HG02885 (cell line): ENCODE measurements at regions not wholly inside any gene's neighbourhood (a gene's known extent, or its start where the extent isn't known, plus 50 kb on each side); places are given as distances from the start of the nearest gene placed in this dataset.

Experiments
- ATAC-seq: cut with Tn5 transposase; IDR thresholded peaks from one replicate; pipeline ENCODE4 v1.9.1; 2021; ENCODE audit warnings: mild to moderate bottlenecking; ENCODE audit not compliant: unreplicated experiment, poor library complexity

- ATAC-seq, result no peak
Observed at GRCh38 chr7:67791918-67792317, 795.3 kb downstream of the TYW1 start.

GRCh38 chr7:67794544-67794943 is 797.9 kb downstream of the TYW1 start:
- no peak for ATAC-seq

GRCh38 chr7:67803789-67804188 is 807.2 kb downstream of the TYW1 start:
- ATAC-seq, result no peak

DNA sequence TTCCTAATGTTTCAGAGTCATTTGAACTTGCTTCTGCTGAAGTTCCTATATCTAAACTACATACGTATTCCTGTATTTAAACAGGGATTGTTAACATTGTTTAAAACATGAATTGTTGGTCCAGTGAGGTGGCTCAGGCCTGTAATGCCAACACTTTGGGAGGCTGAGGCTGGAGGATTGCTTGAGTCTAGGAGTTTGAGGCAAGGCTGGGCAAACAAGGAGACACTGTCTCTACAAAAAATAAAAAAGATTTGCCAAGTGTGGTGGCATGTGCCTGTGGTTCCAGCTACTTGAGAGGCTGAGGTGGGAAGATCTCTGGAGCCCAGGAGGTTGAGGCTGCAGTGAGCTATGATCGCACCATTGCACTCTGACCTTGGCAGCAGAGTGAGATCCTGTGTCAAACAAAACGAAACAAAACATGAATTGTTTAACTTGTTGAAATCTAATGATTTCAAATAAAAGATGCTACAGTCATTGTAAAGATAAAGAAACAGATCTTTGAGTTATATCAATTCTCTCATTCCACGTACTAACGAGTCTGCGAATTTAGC is 809.4 kb downstream of the TYW1 start:
- no peak for ATAC-seq

DNA sequence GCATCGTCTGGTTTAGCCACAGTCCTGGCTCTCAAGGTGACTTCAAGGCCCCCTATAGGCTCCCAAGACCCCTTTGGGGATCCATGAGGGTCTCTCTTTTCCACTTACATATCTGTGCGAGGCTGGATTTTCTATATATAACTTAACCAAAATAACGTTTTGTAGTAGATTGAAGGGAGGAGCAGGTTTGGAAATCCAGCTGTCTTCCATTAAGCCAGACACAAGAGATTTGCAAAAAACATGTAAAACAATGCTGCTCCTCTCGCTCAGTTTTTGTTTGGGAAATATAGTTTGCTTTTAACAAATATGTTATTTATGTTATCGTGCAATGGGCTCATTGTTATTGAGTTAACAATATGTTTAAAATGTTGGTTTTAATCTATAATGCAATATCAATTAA is 811.2 kb downstream of the TYW1 start:
- no peak for ATAC-seq

- ATAC-seq, result no peak
Observed at GRCh38 chr7:67809586-67809985, 813.0 kb downstream of the TYW1 start.

GRCh38 chr7:67813621-67814292 is 817.1 kb downstream of the TYW1 start:
- no peak for ATAC-seq

DNA sequence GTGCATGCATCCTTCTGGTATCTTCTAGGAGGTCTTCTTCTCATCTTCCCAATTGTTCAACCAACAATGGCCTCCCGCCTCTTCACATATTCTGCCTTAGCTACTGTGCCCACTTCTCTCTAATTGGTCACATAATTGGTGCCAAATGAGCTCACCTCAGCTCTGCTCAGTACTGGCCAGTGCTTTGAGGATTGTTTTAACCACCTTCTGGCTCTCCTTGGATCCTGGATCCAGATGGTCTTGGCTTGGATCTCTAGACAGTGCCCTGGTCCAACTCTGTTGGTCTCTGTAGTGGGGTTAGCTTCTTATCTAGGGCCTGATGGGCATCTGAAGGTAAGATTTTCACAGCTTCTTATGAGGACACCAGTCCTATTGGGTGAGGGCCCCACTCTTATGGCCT is 820.8 kb downstream of the TYW1 start:
- ATAC-seq, result no peak

- ATAC-seq, result no peak
Observed at GRCh38 chr7:67821116-67821515, 824.5 kb downstream of the TYW1 start.

- ATAC-seq, result no peak
Observed at GRCh38 chr7:67823345-67823744, 826.7 kb downstream of the TYW1 start.

- ATAC-seq, result no peak
Observed at GRCh38 chr7:67825356-67825755, 828.7 kb downstream of the TYW1 start.

DNA sequence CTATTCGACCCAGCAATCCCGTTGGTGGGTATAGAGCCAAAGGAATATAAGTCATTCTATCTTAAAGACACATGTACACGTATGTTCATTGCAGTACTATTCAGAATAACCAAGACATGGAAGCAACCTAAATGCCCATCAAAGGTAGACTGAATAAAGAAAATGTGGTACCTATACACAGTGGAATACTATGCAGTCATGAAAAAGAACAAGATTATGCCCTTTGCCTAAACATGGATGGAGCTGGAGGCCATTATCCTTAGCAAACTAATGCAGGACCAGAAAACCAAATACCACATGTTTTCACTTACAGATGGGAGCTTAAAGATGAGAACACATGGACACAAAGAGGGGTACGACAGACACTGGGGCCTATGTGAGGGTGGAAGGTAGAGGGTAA is 845.3 kb downstream of the TYW1 start:
- no peak for ATAC-seq

- no peak for ATAC-seq
Observed at GRCh38 chr7:67842571-67842970, 845.9 kb downstream of the TYW1 start.

- no peak for ATAC-seq
Observed at GRCh38 chr7:67843001-67843565, 846.5 kb downstream of the TYW1 start.

DNA sequence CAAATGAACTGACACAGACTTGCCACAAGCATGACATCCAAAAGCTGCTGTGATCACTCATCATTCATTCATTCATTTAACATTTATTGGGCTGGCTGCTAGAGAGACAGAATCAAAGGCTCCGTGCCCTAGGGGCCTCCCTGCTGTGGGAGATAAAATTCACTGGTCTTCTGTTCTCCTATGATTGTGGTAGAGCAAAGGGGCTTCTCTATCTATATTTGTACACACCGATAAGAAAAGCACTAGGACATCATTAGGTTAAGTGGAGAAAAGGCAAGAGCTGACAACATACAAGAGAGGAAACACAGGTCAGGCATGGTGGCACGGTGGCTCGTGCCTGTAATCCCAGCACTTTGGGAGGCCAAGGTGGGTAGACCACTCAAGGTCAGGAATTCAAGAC is 847.0 kb downstream of the TYW1 start:
- ATAC-seq, result no peak

- no peak for ATAC-seq
Observed at GRCh38 chr7:67847092-67847787, 850.6 kb downstream of the TYW1 start.

GRCh38 chr7:67854221-67855178 is 857.9 kb downstream of the TYW1 start:
- no peak for ATAC-seq

DNA sequence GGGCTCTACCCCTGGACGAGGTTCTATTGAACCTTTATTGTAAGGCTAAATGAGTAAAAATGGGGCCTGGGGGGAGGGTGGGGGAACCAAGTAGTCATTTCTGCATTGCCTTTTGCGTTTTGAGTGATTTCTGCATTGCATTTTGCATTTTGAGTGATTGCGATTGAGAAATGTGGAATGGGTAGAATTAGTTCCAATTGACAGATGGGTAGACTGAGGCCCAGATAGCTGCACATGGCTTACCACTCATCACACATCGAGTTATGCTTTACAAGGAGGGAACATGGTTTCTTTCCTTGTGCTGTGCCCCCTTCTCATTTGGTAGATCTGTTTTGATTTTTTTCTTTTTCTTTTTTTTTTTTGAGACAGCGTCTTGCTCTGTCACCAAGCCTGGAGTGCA is 858.7 kb downstream of the TYW1 start:
- ATAC-seq, result no peak

DNA sequence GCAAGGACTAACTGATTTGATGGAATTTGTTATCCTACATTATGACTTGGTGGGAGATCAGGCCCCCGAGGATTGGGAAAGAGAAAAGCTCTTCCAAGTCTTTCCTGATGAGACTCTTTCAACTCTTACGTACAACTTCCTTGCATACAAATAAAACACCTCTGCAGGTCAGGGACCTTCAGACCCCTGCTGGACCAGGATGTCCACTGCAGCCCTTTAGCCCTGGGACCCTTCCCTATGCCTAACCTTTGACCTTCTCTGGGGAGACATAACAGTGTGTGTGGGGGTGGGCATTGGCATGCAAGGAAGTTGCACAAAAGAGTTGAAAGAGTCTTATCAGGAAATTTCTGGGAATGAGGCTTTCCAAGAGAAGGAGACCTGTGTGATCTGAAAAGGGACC is 859.4 kb downstream of the TYW1 start:
- no peak for ATAC-seq

- ATAC-seq, result no peak
Observed at GRCh38 chr7:67857698-67858097, 861.1 kb downstream of the TYW1 start.
